ENCODE measurements at regions not wholly inside any gene's neighbourhood (a gene's known extent, or its start where the extent isn't known, plus 50 kb on each side); places are given as distances from the start of the nearest gene placed in this dataset.

GRCh38 chrX:115906276-115906675 is 264.3 kb upstream of the AGTR2 start (continued):
- TF ChIP-seq ETS1 (IDR thresholded peaks at IDR 0.05) = no peak

GRCh38 chrX:115906881-115907280 is 263.7 kb upstream of the AGTR2 start:
- DNase-seq (ENCODE audit: low spot score) (no peak), ATAC-seq (no peak)
- Mint-ChIP-seq H3K27me3 (ENCODE audit: insufficient read depth, low read depth, poor library complexity) (peaks cover 38% of the 10 kb centered on the region), H3K36me3 (ENCODE audit: low read depth) (peaks cover 59% of the 10 kb centered on the region), H3K27ac (no peak overlapping the region), H3K4me3 (no peak overlapping the region), H3K9me3 (peaks cover 13% of the 10 kb centered on the region), H3K4me1 (peaks cover 2% of the 10 kb centered on the region; the same call in 2 of the 3 replicates)
- H4K20me1 ChIP-seq (replicated peaks; ENCODE audit: insufficient read depth) = peaks cover 5% of the 10 kb centered on the region; the same call in 1 of the 2 replicates
- H3K79me2 ChIP-seq (replicated peaks; ENCODE audit: insufficient read depth) = peaks cover 25% of the 10 kb centered on the region
- no peaks in the 10 kb centered on the region for H3K27me3 ChIP-seq (ENCODE audit: insufficient read depth)
- H3K36me3 ChIP-seq (ENCODE audit: insufficient read depth) = no peaks in the 10 kb centered on the region
- no peak overlapping the region for H3K4me3 ChIP-seq
- H3K4me1 ChIP-seq (ENCODE audit: insufficient read depth) = no peaks in the 10 kb centered on the region
- no peaks in the 10 kb centered on the region for H3K9me2 ChIP-seq (ENCODE audit: insufficient read depth)
- no peaks in the 10 kb centered on the region for H3F3A ChIP-seq (replicated peaks; ENCODE audit: low read depth)
- TF ChIP-seq CTCF (conservative IDR thresholded peaks at IDR 0.05; ENCODE audit: low read depth in 2 of 2) (no peak), NANOG (IDR thresholded peaks at IDR 0.05; ENCODE audit: borderline replicate concordance) (no peak), STAT1 (IDR thresholded peaks at IDR 0.05; ENCODE audit: unreplicated experiment) (no peak), EZH2 (IDR thresholded peaks at IDR 0.05; ENCODE audit: low read depth, unreplicated experiment) (no peak), ZNF462 (CRISPR knock-in tag; IDR thresholded peaks at IDR 0.05) (no peak), REST (IDR thresholded peaks at IDR 0.05; ENCODE audit: unreplicated experiment) (no peak), JUNB (IDR thresholded peaks at IDR 0.05; ENCODE audit: unreplicated experiment) (no peak), POLR2AphosphoS5 (IDR thresholded peaks at IDR 0.05; ENCODE audit: low read depth) (no peak; the same call in 1 of the 2 replicates), ZNF114 (CRISPR knock-in tag; IDR thresholded peaks at IDR 0.05) (no peak), EZH2phosphoT487 (IDR thresholded peaks at IDR 0.05; ENCODE audit: unreplicated experiment) (no peak)
- no peak overlapping the region for H3K27ac ChIP-seq (ENCODE audit: low read depth)
- no peak overlapping the region for H2AFZ ChIP-seq
- H3K4me2 ChIP-seq = no peak overlapping the region

All from GM23338 (cell line).